ENCODE measurements at regions not wholly inside any gene's neighbourhood (a gene's known extent, or its start where the extent isn't known, plus 50 kb on each side); places are given as distances from the start of the nearest gene placed in this dataset.

DNA sequence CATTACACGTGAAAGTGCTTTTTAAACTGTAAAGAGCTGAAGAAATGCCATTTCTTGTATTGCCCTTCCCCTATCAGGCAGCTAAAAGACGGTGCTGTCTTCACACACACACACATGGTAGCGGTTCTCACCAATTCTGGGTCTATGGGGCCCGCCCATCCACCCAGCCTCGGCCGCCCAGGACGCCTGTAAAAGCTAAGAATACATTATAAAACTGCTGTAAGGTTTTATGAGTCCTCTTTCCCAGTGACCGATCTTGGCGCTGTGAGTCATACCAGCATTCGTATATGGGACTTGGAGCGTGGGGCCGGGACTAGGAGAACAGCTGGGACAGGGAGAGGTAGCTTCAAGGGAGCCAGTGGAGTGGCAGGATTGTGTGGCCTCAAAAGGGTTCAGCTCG, 149.7 kb upstream of the CADM1 start:
- Histone ChIP-seq H3K4me1 (ENCODE audit: control insufficient read depth, low read length) (no peaks in the 10 kb centered on the region), H3K9me3 (ENCODE audit: control insufficient read depth, insufficient read depth, low read length) (no peaks in the 10 kb centered on the region), H3K4me2 (ENCODE audit: low read length) (no peak overlapping the region), H4K20me1 (ENCODE audit: control insufficient read depth, insufficient read depth, low read depth, low read length) (no peaks in the 10 kb centered on the region), H3K27ac (ENCODE audit: low read depth, low read length) (no peak overlapping the region), H3K36me3 (ENCODE audit: control insufficient read depth, low read length) (no peaks in the 10 kb centered on the region), H3F3A (ENCODE audit: control insufficient read depth, insufficient read depth) (no peaks in the 10 kb centered on the region), H3K4me3 (ENCODE audit: low read length) (no peak overlapping the region), H3K79me2 (ENCODE audit: control insufficient read depth, low read length) (no peaks in the 10 kb centered on the region), H3K9me2 (replicated peaks; ENCODE audit: control insufficient read depth, low read length) (no peaks in the 10 kb centered on the region), H3K27me3 (ENCODE audit: control insufficient read depth, low read length) (peaks cover 3% of the 10 kb centered on the region; the same call in 1 of the 2 replicates)
- no peak for TF ChIP-seq EZH2phosphoT487 (IDR thresholded peaks at IDR 0.05; ENCODE audit: borderline replicate concordance, low read length)
- TF ChIP-seq, protein P1, sequence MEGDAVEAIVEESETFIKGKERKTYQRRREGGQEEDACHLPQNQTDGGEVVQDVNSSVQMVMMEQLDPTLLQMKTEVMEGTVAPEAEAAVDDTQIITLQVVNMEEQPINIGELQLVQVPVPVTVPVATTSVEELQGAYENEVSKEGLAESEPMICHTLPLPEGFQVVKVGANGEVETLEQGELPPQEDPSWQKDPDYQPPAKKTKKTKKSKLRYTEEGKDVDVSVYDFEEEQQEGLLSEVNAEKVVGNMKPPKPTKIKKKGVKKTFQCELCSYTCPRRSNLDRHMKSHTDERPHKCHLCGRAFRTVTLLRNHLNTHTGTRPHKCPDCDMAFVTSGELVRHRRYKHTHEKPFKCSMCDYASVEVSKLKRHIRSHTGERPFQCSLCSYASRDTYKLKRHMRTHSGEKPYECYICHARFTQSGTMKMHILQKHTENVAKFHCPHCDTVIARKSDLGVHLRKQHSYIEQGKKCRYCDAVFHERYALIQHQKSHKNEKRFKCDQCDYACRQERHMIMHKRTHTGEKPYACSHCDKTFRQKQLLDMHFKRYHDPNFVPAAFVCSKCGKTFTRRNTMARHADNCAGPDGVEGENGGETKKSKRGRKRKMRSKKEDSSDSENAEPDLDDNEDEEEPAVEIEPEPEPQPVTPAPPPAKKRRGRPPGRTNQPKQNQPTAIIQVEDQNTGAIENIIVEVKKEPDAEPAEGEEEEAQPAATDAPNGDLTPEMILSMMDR (IDR thresholded peaks at IDR 0.05; ENCODE audit: low read depth, low read length, poor library complexity, severe bottlenecking): no peak

- H3K27ac ChIP-seq (ENCODE audit: low read depth, low read length): no peak overlapping the region
- TF ChIP-seq, protein P1 (IDR thresholded peaks at IDR 0.05; ENCODE audit: low read depth, low read length, poor library complexity, severe bottlenecking): no peak
- TF ChIP-seq EZH2phosphoT487 (IDR thresholded peaks at IDR 0.05; ENCODE audit: borderline replicate concordance, low read length): no peak
Measured at GRCh38 chr11:115653076-115653475, 148.9 kb upstream of the CADM1 start.

GRCh38 chr11:115652496-115652895, 148.3 kb upstream of the CADM1 start:
- H3K4me3 ChIP-seq (ENCODE audit: low read length): no peak overlapping the region

More at GRCh38 chr11:115653076-115653475, 148.9 kb upstream of the CADM1 start:
- H3K9me3 ChIP-seq (ENCODE audit: control insufficient read depth, insufficient read depth, low read length): no peaks in the 10 kb centered on the region
- no peaks in the 10 kb centered on the region for H3K36me3 ChIP-seq (ENCODE audit: control insufficient read depth, low read length)
- H3K9me2 ChIP-seq (replicated peaks; ENCODE audit: control insufficient read depth, low read length): no peaks in the 10 kb centered on the region
- no peaks in the 10 kb centered on the region for H4K20me1 ChIP-seq (ENCODE audit: control insufficient read depth, insufficient read depth, low read depth, low read length)
- no peaks in the 10 kb centered on the region for H3K79me2 ChIP-seq (ENCODE audit: control insufficient read depth, low read length)
- no peaks in the 10 kb centered on the region for H3K27me3 ChIP-seq (ENCODE audit: control insufficient read depth, low read length)
- no peaks in the 10 kb centered on the region for H3F3A ChIP-seq (ENCODE audit: control insufficient read depth, insufficient read depth)
- no peak overlapping the region for H3K4me2 ChIP-seq (ENCODE audit: low read length)
- no peaks in the 10 kb centered on the region for H3K4me1 ChIP-seq (ENCODE audit: control insufficient read depth, low read length)
- H3K4me3 ChIP-seq (ENCODE audit: low read length): no peak overlapping the region

More at GRCh38 chr11:115652496-115652895, 148.3 kb upstream of the CADM1 start:
- no peaks in the 10 kb centered on the region for H3K27me3 ChIP-seq (ENCODE audit: control insufficient read depth, low read length)
- H3K9me2 ChIP-seq (replicated peaks; ENCODE audit: control insufficient read depth, low read length): no peaks in the 10 kb centered on the region
- no peaks in the 10 kb centered on the region for H3K4me1 ChIP-seq (ENCODE audit: control insufficient read depth, low read length)
- H3F3A ChIP-seq (ENCODE audit: control insufficient read depth, insufficient read depth): no peaks in the 10 kb centered on the region
- no peaks in the 10 kb centered on the region for H3K36me3 ChIP-seq (ENCODE audit: control insufficient read depth, low read length)
- H4K20me1 ChIP-seq (ENCODE audit: control insufficient read depth, insufficient read depth, low read depth, low read length): no peaks in the 10 kb centered on the region
- H3K27ac ChIP-seq (ENCODE audit: low read depth, low read length): no peak overlapping the region
- H3K9me3 ChIP-seq (ENCODE audit: control insufficient read depth, insufficient read depth, low read length): no peaks in the 10 kb centered on the region
- H3K4me2 ChIP-seq (ENCODE audit: low read length): no peak overlapping the region
- no peaks in the 10 kb centered on the region for H3K79me2 ChIP-seq (ENCODE audit: control insufficient read depth, low read length)
- TF ChIP-seq, protein P1 (IDR thresholded peaks at IDR 0.05; ENCODE audit: low read depth, low read length, poor library complexity, severe bottlenecking): no peak
- TF ChIP-seq EZH2phosphoT487 (IDR thresholded peaks at IDR 0.05; ENCODE audit: borderline replicate concordance, low read length): no peak

All from DOHH2 (cell line).